Small intestine (tissue), 7 donors: ENCODE measurements at regions not wholly inside any gene's neighbourhood (a gene's known extent, or its start where the extent isn't known, plus 50 kb on each side); places are given as distances from the start of the nearest gene placed in this dataset.
A peak's percentile ranks its signal among the peaks of the same experiment; 100 is the strongest.

ENCODE experiments used
- DNase-seq, 2 donors: peaks; one replicate each; pipeline versions ENCODE4 v3.0.0 to v3.0.0-alpha.2; 2013
- FAIRE-seq: peaks from 2 replicates; lab custom pipeline; 2012; peaks lifted over from hg19 to GRCh38; lab: Jason Lieb, UNC
- H3K27ac ChIP-seq, 3 donors: one replicate each; pipeline ENCODE4 v1.5.1; 2013; ENCODE audit warnings: low read length in 2 of 3, mild to moderate bottlenecking in 2 of 3, control low read depth in 1 of 3, inconsistent platforms in 1 of 3, low read depth in 1 of 3, moderate library complexity in 1 of 3
- H3K27me3 ChIP-seq, 3 donors: one replicate each; pipeline ENCODE4 v1.6.1; 2013; ENCODE audit warnings: low read length in 3 of 3, inconsistent platforms in 1 of 3; ENCODE audit not compliant: control insufficient read depth in 3 of 3, insufficient read depth in 3 of 3
- H3K36me3 ChIP-seq, 3 donors: one replicate each; pipeline ENCODE4 v1.6.1; 2013; ENCODE audit warnings: low read length in 3 of 3, inconsistent platforms in 1 of 3, low read depth in 1 of 3, mild to moderate bottlenecking in 1 of 3, moderate library complexity in 1 of 3; ENCODE audit not compliant: control insufficient read depth in 3 of 3, insufficient read depth in 2 of 3
- H3K4me1 ChIP-seq, 3 donors: one replicate each; pipeline ENCODE4 v1.6.1; 2013; ENCODE audit warnings: low read length in 2 of 3, inconsistent platforms in 1 of 3, low read depth in 1 of 3, mild to moderate bottlenecking in 1 of 3, moderate library complexity in 1 of 3; ENCODE audit not compliant: control insufficient read depth in 3 of 3, insufficient read depth in 2 of 3
- H3K4me3 ChIP-seq, 3 donors: one replicate each; pipeline ENCODE4 v1.5.1; 2013; ENCODE audit warnings: low read length in 3 of 3, control low read depth in 1 of 3, inconsistent platforms in 1 of 3, low read depth in 1 of 3, mild to moderate bottlenecking in 1 of 3, moderate library complexity in 1 of 3
- H3K9me3 ChIP-seq, 2 donors: one replicate each; pipeline ENCODE4 v1.6.1; 2013; ENCODE audit warnings: low read depth in 1 of 2, low read length in 1 of 2; ENCODE audit not compliant: control insufficient read depth in 2 of 2, insufficient read depth in 1 of 2
- WGBS, 3 donors: extraction: QIAGEN DNeasy Blood & Tissue Kit; methylation state at CpG; one replicate each; pipeline ENCODE4 v1.1.7; 2013; 5-methylcytosine and 5-hydroxymethylcytosine counted together
- donor health status: healthy with polysubstance abuse.
- donor health status: control.
- donor health status: control.
- donor health status: Bipolar disorder and iron deficiency.
- donor health status: healthy.

GRCh38 chr13:99905814-99906213, 65.8 kb downstream of the ZIC5 start:
- DNase-seq (no peak), FAIRE-seq (no peak)
- H3K9me3 ChIP-seq, result no peaks in the 10 kb centered on the region
- H3K27ac ChIP-seq, result no peak overlapping the region
- H3K4me1 ChIP-seq, result no peaks in the 10 kb centered on the region
- H3K36me3 ChIP-seq, result no peaks in the 10 kb centered on the region
- 83 to 98% (median 90%) methylated on average over 4 of the region's 4 CpGs for WGBS, 3 donors
- peaks cover 0 to 35% (median 0%) of the 10 kb centered on the region in 3 donors for H3K27me3 ChIP-seq
- H3K4me3 ChIP-seq, result no peak overlapping the region

GRCh38 chr13:99905224-99905623, 66.3 kb downstream of the ZIC5 start:
- no peak for DNase-seq
- H3K27me3 ChIP-seq, result peaks cover 0 to 37% (median 0%) of the 10 kb centered on the region in 3 donors
- whole genome bisulfite sequencing, 3 donors, result 72 to 83% (median 78%) methylated on average over 5 of the region's 5 CpGs

GRCh38 chr13:99903140-99903539, 68.4 kb downstream of the ZIC5 start:
- H3K27ac ChIP-seq, result no peak overlapping the region
- no peak overlapping the region for H3K4me3 ChIP-seq
- 81 to 91% (median 85%) methylated on average over 7 of the region's 7 CpGs for WGBS, 3 donors
- H3K4me1 ChIP-seq, result no peaks in the 10 kb centered on the region
- H3K27me3 ChIP-seq, result peaks cover 0 to 43% (median 4%) of the 10 kb centered on the region in 3 donors
- DNase-seq (no peak), FAIRE-seq (no peak)
- H3K9me3 ChIP-seq, result no peaks in the 10 kb centered on the region
- no peaks in the 10 kb centered on the region for H3K36me3 ChIP-seq

More at GRCh38 chr13:99905224-99905623, 66.3 kb downstream of the ZIC5 start:
- no peaks in the 10 kb centered on the region for H3K9me3 ChIP-seq
- no peaks in the 10 kb centered on the region for H3K36me3 ChIP-seq
- no peaks in the 10 kb centered on the region for H3K4me1 ChIP-seq
- no peak overlapping the region for H3K27ac ChIP-seq
- no peak for FAIRE-seq
- H3K4me3 ChIP-seq, result no peak overlapping the region

GRCh38 chr13:99902657-99903056, 68.9 kb downstream of the ZIC5 start:
- Histone ChIP-seq H3K4me1 (no peaks in the 10 kb centered on the region), H3K27me3 (peaks cover 0 to 43% (median 4%) of the 10 kb centered on the region in 3 donors), H3K27ac (no peak overlapping the region), H3K9me3 (no peaks in the 10 kb centered on the region), H3K36me3 (no peaks in the 10 kb centered on the region), H3K4me3 (no peak overlapping the region)
- FAIRE-seq (no peak), DNase-seq (no peak)
- 64 to 89% (median 83%) methylated on average over 4 of the region's 4 CpGs for WGBS, 3 donors

GRCh38 chr13:99900960-99901359, 70.6 kb downstream of the ZIC5 start:
- no peaks in the 10 kb centered on the region for H3K4me1 ChIP-seq
- H3K27me3 ChIP-seq, result peaks cover 0 to 56% (median 9%) of the 10 kb centered on the region in 3 donors
- no peaks in the 10 kb centered on the region for H3K9me3 ChIP-seq
- DNase-seq (no peak), FAIRE-seq (no peak)
- no peak overlapping the region for H3K27ac ChIP-seq
- H3K4me3 ChIP-seq, result no peak overlapping the region
- WGBS, 3 donors, result 92 to 96% (median 95%) methylated on average over 8 of the region's 8 CpGs
- H3K36me3 ChIP-seq, result no peaks in the 10 kb centered on the region

- peaks cover 0 to 4% (median 0%) of the 10 kb centered on the region in 3 donors for H3K4me1 ChIP-seq
- peaks cover 0 to 69% (median 9%) of the 10 kb centered on the region in 3 donors for H3K27me3 ChIP-seq
- 83 to 94% (median 89%) methylated on average over 7 of the region's 7 CpGs for WGBS, 3 donors
- H3K4me3 ChIP-seq, result no peak overlapping the region
- no peaks in the 10 kb centered on the region for H3K9me3 ChIP-seq
- no peak for FAIRE-seq
- DNase-seq, result no peak
- no peaks in the 10 kb centered on the region for H3K36me3 ChIP-seq
- no peak overlapping the region for H3K27ac ChIP-seq
Measured at GRCh38 chr13:99898421-99898820, 73.1 kb downstream of the ZIC5 start.

GRCh38 chr13:99897076-99897440, 74.5 kb downstream of the ZIC5 start:
- H3K27me3 ChIP-seq, result peaks cover 0 to 74% (median 12%) of the 10 kb centered on the region in 3 donors
- peaks cover 0 to 3% (median 0%) of the 10 kb centered on the region in 3 donors for H3K36me3 ChIP-seq
- H3K27ac ChIP-seq, result no peak overlapping the region
- DNase-seq, result no peak
- peaks cover 0 to 4% (median 0%) of the 10 kb centered on the region in 3 donors for H3K4me1 ChIP-seq
- WGBS, 3 donors, result 84 to 89% (median 85%) methylated on average over 7 of the region's 7 CpGs
- H3K9me3 ChIP-seq, result no peaks in the 10 kb centered on the region
- no peak overlapping the region for H3K4me3 ChIP-seq
- no peak for FAIRE-seq

GRCh38 chr13:99896369-99897075, 75.0 kb downstream of the ZIC5 start:
- 64 to 79% (median 79%) methylated on average over 37 of the region's 37 CpGs for WGBS, 3 donors
- no peak for DNase-seq
- Histone ChIP-seq H3K27me3 (peaks cover 0 to 74% (median 12%) of the 10 kb centered on the region in 3 donors), H3K4me3 (peak overlapping the region in 1 of 3 donors; percentile 57), H3K9me3 (no peaks in the 10 kb centered on the region), H3K4me1 (peaks cover 0 to 4% (median 0%) of the 10 kb centered on the region in 3 donors), H3K36me3 (peaks cover 0 to 3% (median 0%) of the 10 kb centered on the region in 3 donors), H3K27ac (no peak overlapping the region)
- FAIRE-seq, result no peak
